Body of pancreas (tissue), 4 donors: ENCODE measurements at regions not wholly inside any gene's neighbourhood (a gene's known extent, or its start where the extent isn't known, plus 50 kb on each side); places are given as distances from the start of the nearest gene placed in this dataset.

ENCODE experiments used
- POLR2A ChIP-seq, 3 donors: fragments of 450-650 bp; IDR thresholded peaks; one replicate each; pipeline ENCODE4 v1.6.1; 2016; ENCODE audit warnings: antibody characterized with exemption in 3 of 3, mild to moderate bottlenecking in 2 of 3
- TF ChIP-seq, protein P1 (sequence below), 7 experiments: fragments of 450-650 bp in 4 of 7; fragments of 200-600 bp in 3 of 7; sonication (generic) in 3 of 7; IDR thresholded peaks; one replicate each; pipeline ENCODE4 v1.5.1; 2016 to 2019; ENCODE audit warnings: antibody characterized with exemption in 7 of 7

DNA sequence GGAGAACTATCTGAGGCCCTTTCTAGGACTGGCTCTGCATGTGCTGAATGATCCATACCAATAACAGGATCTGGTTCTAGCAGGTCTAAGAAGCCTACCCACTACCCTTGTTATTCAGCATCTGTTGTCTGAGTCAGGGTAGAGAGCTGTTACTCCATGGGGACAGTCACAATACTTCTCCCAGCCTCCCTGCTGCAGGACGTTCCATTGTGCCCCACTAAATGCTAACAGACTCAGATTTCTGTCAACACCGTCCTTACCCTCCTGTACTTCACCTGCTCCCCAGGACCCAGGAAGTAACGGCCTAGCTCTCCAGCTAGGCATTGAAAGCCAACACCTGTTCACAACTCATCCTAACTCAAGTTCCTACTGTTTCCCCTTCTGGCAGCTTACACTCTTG is 719.7 kb upstream of the ID2 start:
- TF ChIP-seq POLR2A (IDR thresholded peaks at IDR 0.05), result no peak
- TF ChIP-seq, protein P1, sequence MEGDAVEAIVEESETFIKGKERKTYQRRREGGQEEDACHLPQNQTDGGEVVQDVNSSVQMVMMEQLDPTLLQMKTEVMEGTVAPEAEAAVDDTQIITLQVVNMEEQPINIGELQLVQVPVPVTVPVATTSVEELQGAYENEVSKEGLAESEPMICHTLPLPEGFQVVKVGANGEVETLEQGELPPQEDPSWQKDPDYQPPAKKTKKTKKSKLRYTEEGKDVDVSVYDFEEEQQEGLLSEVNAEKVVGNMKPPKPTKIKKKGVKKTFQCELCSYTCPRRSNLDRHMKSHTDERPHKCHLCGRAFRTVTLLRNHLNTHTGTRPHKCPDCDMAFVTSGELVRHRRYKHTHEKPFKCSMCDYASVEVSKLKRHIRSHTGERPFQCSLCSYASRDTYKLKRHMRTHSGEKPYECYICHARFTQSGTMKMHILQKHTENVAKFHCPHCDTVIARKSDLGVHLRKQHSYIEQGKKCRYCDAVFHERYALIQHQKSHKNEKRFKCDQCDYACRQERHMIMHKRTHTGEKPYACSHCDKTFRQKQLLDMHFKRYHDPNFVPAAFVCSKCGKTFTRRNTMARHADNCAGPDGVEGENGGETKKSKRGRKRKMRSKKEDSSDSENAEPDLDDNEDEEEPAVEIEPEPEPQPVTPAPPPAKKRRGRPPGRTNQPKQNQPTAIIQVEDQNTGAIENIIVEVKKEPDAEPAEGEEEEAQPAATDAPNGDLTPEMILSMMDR (IDR thresholded peaks at IDR 0.05), result no peak
